HUES6 (cell line): ENCODE measurements at regions not wholly inside any gene's neighbourhood (a gene's known extent, or its start where the extent isn't known, plus 50 kb on each side); places are given as distances from the start of the nearest gene placed in this dataset.
"Not testable (repeated sequence)": the region's sequence is repeated elsewhere in the genome, so short reads cannot be mapped to it uniquely, and the experiment has no call there.

Source experiments
- H3K27ac ChIP-seq: 2 replicates; pipeline ENCODE4 v1.7.0; 2013; ENCODE audit warnings: low read depth, mild to moderate bottlenecking, low read length, inconsistent platforms
- H3K27me3 ChIP-seq: 2 replicates; pipeline ENCODE4 v1.6.1; 2013; ENCODE audit warnings: low read length; ENCODE audit not compliant: control insufficient read depth, insufficient read depth
- H3K36me3 ChIP-seq: 2 replicates; pipeline ENCODE4 v1.6.1; 2013; ENCODE audit warnings: low read length; ENCODE audit not compliant: control insufficient read depth, insufficient read depth
- H3K4me1 ChIP-seq: 2 replicates; pipeline ENCODE4 v1.6.1; 2013; ENCODE audit warnings: low read length; ENCODE audit not compliant: control insufficient read depth, insufficient read depth
- H3K4me3 ChIP-seq: 2 replicates; pipeline ENCODE4 v1.5.1; 2013; ENCODE audit warnings: low read depth, low read length
- H3K9ac ChIP-seq: one replicate; pipeline ENCODE4 v1.6.1; 2013; ENCODE audit warnings: mild to moderate bottlenecking, low read length
- H3K9me3 ChIP-seq: 2 replicates; pipeline ENCODE4 v1.6.1; 2013; ENCODE audit warnings: low read depth, low read length; ENCODE audit not compliant: control insufficient read depth, insufficient read depth

GRCh38 chr1:96152957-96153356 lies 568.6 kb upstream of the PTBP2 start:
- H3K4me1 ChIP-seq, H3K27ac ChIP-seq, H3K4me3 ChIP-seq, H3K9ac ChIP-seq, H3K36me3 ChIP-seq, H3K27me3 ChIP-seq: not testable (repeated sequence)
- peaks cover 28% of the 10 kb centered on the region for H3K9me3 ChIP-seq

GRCh38 chr1:96157101-96157500 lies 564.5 kb upstream of the PTBP2 start:
- H3K36me3 ChIP-seq, result no peaks in the 10 kb centered on the region
- no peak overlapping the region for H3K9ac ChIP-seq
- no peaks in the 10 kb centered on the region for H3K4me1 ChIP-seq
- H3K4me3 ChIP-seq, result no peak overlapping the region
- H3K27ac ChIP-seq, result no peak overlapping the region
- no peaks in the 10 kb centered on the region for H3K27me3 ChIP-seq
- H3K9me3 ChIP-seq, result peaks cover 21% of the 10 kb centered on the region

GRCh38 chr1:96159379-96159778 lies 562.2 kb upstream of the PTBP2 start:
- peaks cover 5% of the 10 kb centered on the region; the same call in 1 of the 2 replicates for H3K9me3 ChIP-seq
- H3K36me3 ChIP-seq, result no peaks in the 10 kb centered on the region
- H3K4me1 ChIP-seq, result no peaks in the 10 kb centered on the region
- no peak overlapping the region for H3K9ac ChIP-seq
- no peaks in the 10 kb centered on the region for H3K27me3 ChIP-seq
- no peak overlapping the region for H3K4me3 ChIP-seq
- H3K27ac ChIP-seq, result no peak overlapping the region

GRCh38 chr1:96164053-96164452 lies 557.5 kb upstream of the PTBP2 start:
- Histone ChIP-seq H3K27ac (no peak overlapping the region), H3K4me1 (no peaks in the 10 kb centered on the region), H3K27me3 (no peaks in the 10 kb centered on the region), H3K4me3 (no peak overlapping the region), H3K9me3 (no peaks in the 10 kb centered on the region), H3K9ac (no peak overlapping the region), H3K36me3 (no peaks in the 10 kb centered on the region)

- no peaks in the 10 kb centered on the region for H3K4me1 ChIP-seq
- no peaks in the 10 kb centered on the region for H3K27me3 ChIP-seq
- no peaks in the 10 kb centered on the region for H3K36me3 ChIP-seq
- no peak overlapping the region for H3K9ac ChIP-seq
- no peak overlapping the region for H3K4me3 ChIP-seq
- no peak overlapping the region for H3K27ac ChIP-seq
- no peaks in the 10 kb centered on the region for H3K9me3 ChIP-seq
Observed at GRCh38 chr1:96178053-96178452, 543.5 kb upstream of the PTBP2 start.

- no peaks in the 10 kb centered on the region for H3K36me3 ChIP-seq
- H3K9ac ChIP-seq, result no peak overlapping the region
- H3K4me1 ChIP-seq, result peaks cover 18% of the 10 kb centered on the region
- no peaks in the 10 kb centered on the region for H3K27me3 ChIP-seq
- no peaks in the 10 kb centered on the region for H3K9me3 ChIP-seq
- H3K4me3 ChIP-seq, result no peak overlapping the region
- H3K27ac ChIP-seq, result no peak overlapping the region
Observed at GRCh38 chr1:96183485-96183884, 538.1 kb upstream of the PTBP2 start.

- Histone ChIP-seq H3K36me3 (no peaks in the 10 kb centered on the region), H3K9ac (no peak overlapping the region), H3K4me3 (no peak overlapping the region), H3K9me3 (no peaks in the 10 kb centered on the region), H3K27me3 (no peaks in the 10 kb centered on the region), H3K4me1 (peaks cover 18% of the 10 kb centered on the region), H3K27ac (no peak overlapping the region)
Observed at GRCh38 chr1:96183928-96184327, 537.7 kb upstream of the PTBP2 start.

GRCh38 chr1:96185181-96185580 lies 536.4 kb upstream of the PTBP2 start:
- Histone ChIP-seq H3K9me3 (peaks cover under 1% of the 10 kb centered on the region; the same call in 1 of the 2 replicates), H3K27me3 (no peaks in the 10 kb centered on the region), H3K4me3 (no peak overlapping the region), H3K4me1 (peaks cover 18% of the 10 kb centered on the region), H3K36me3 (no peaks in the 10 kb centered on the region), H3K9ac (no peak overlapping the region), H3K27ac (no peak overlapping the region)

GRCh38 chr1:96187020-96187419 lies 534.6 kb upstream of the PTBP2 start:
- Histone ChIP-seq H3K4me3 (no peak overlapping the region), H3K36me3 (no peaks in the 10 kb centered on the region), H3K27me3 (no peaks in the 10 kb centered on the region), H3K27ac (peak overlapping the region; percentile 46; the same call in 1 of the 2 replicates), H3K9me3 (peaks cover 17% of the 10 kb centered on the region), H3K9ac (no peak overlapping the region), H3K4me1 (peaks cover 18% of the 10 kb centered on the region)

GRCh38 chr1:96191165-96191564 lies 530.4 kb upstream of the PTBP2 start:
- Histone ChIP-seq H3K9me3 (peaks cover 36% of the 10 kb centered on the region), H3K27me3 (no peaks in the 10 kb centered on the region)

GRCh38 chr1:96206451-96206850 lies 515.1 kb upstream of the PTBP2 start:
- H3K36me3 ChIP-seq, result no peaks in the 10 kb centered on the region
- no peaks in the 10 kb centered on the region for H3K27me3 ChIP-seq
- H3K9me3 ChIP-seq, result no peaks in the 10 kb centered on the region
- no peak overlapping the region for H3K27ac ChIP-seq
- H3K9ac ChIP-seq, result no peak overlapping the region
- H3K4me3 ChIP-seq, result no peak overlapping the region
- H3K4me1 ChIP-seq, result no peaks in the 10 kb centered on the region

More at GRCh38 chr1:96191165-96191564, 530.4 kb upstream of the PTBP2 start:
- Histone ChIP-seq H3K36me3 (no peaks in the 10 kb centered on the region), H3K4me3 (no peak overlapping the region), H3K27ac (no peak overlapping the region), H3K9ac (no peak overlapping the region), H3K4me1 (peaks cover 9% of the 10 kb centered on the region)

GRCh38 chr1:96207936-96208335 lies 513.6 kb upstream of the PTBP2 start:
- Histone ChIP-seq H3K36me3 (no peaks in the 10 kb centered on the region), H3K4me1 (no peaks in the 10 kb centered on the region)

More at GRCh38 chr1:96207936-96208335, 513.6 kb upstream of the PTBP2 start:
- no peak overlapping the region for H3K4me3 ChIP-seq
- H3K9me3 ChIP-seq, result no peaks in the 10 kb centered on the region
- H3K27me3 ChIP-seq, result no peaks in the 10 kb centered on the region
- no peak overlapping the region for H3K9ac ChIP-seq
- no peak overlapping the region for H3K27ac ChIP-seq
